ENCODE measurements at regions not wholly inside any gene's neighbourhood (a gene's known extent, or its start where the extent isn't known, plus 50 kb on each side); places are given as distances from the start of the nearest gene placed in this dataset.

- H3K4me1 ChIP-seq (ENCODE audit: insufficient read depth, low read length): peaks cover 15% of the 10 kb centered on the region
- no peaks in the 10 kb centered on the region for H3K36me3 ChIP-seq (ENCODE audit: insufficient read depth, low read length)
- no peaks in the 10 kb centered on the region for H3K9me3 ChIP-seq (ENCODE audit: low read length)
- no peak overlapping the region for H3K4me3 ChIP-seq (ENCODE audit: low read length)
- no peaks in the 10 kb centered on the region for H3K27me3 ChIP-seq (ENCODE audit: insufficient read depth, low read length)
- H2AFZ ChIP-seq (ENCODE audit: low read depth, low read length): no peak overlapping the region
These were observed 145.5 kb upstream of the TMEM132C start for GRCh38 chr12:128121424-128121823.

GRCh38 chr12:128123096-128123495 is 143.9 kb upstream of the TMEM132C start:
- Histone ChIP-seq H3K9me3 (ENCODE audit: low read length) (no peaks in the 10 kb centered on the region), H3K4me3 (ENCODE audit: low read length) (no peak overlapping the region), H2AFZ (ENCODE audit: low read depth, low read length) (no peak overlapping the region), H3K27me3 (ENCODE audit: insufficient read depth, low read length) (no peaks in the 10 kb centered on the region), H3K4me1 (ENCODE audit: insufficient read depth, low read length) (peaks cover 15% of the 10 kb centered on the region), H3K36me3 (ENCODE audit: insufficient read depth, low read length) (no peaks in the 10 kb centered on the region)

- Histone ChIP-seq H3K4me1 (ENCODE audit: insufficient read depth, low read length) (no peaks in the 10 kb centered on the region), H3K9me3 (ENCODE audit: low read length) (no peaks in the 10 kb centered on the region), H3K27me3 (ENCODE audit: insufficient read depth, low read length) (no peaks in the 10 kb centered on the region), H3K36me3 (ENCODE audit: insufficient read depth, low read length) (no peaks in the 10 kb centered on the region), H2AFZ (ENCODE audit: low read depth, low read length) (no peak overlapping the region), H3K4me3 (ENCODE audit: low read length) (no peak overlapping the region)
These were observed 135.0 kb upstream of the TMEM132C start for GRCh38 chr12:128131955-128132354.

- H3K27me3 ChIP-seq (ENCODE audit: insufficient read depth, low read length): no peaks in the 10 kb centered on the region
- no peak overlapping the region for H3K4me3 ChIP-seq (ENCODE audit: low read length)
- no peaks in the 10 kb centered on the region for H3K9me3 ChIP-seq (ENCODE audit: low read length)
- H2AFZ ChIP-seq (ENCODE audit: low read depth, low read length): no peak overlapping the region
- no peaks in the 10 kb centered on the region for H3K36me3 ChIP-seq (ENCODE audit: insufficient read depth, low read length)
- no peaks in the 10 kb centered on the region for H3K4me1 ChIP-seq (ENCODE audit: insufficient read depth, low read length)
These were observed 133.5 kb upstream of the TMEM132C start for GRCh38 chr12:128133321-128134073.

GRCh38 chr12:128137140-128137539 is 129.8 kb upstream of the TMEM132C start:
- H3K4me1 ChIP-seq (ENCODE audit: insufficient read depth, low read length): no peaks in the 10 kb centered on the region
- H3K9me3 ChIP-seq (ENCODE audit: low read length): no peaks in the 10 kb centered on the region
- no peaks in the 10 kb centered on the region for H3K36me3 ChIP-seq (ENCODE audit: insufficient read depth, low read length)
- no peak overlapping the region for H3K4me3 ChIP-seq (ENCODE audit: low read length)
- no peaks in the 10 kb centered on the region for H3K27me3 ChIP-seq (ENCODE audit: insufficient read depth, low read length)
- H2AFZ ChIP-seq (ENCODE audit: low read depth, low read length): no peak overlapping the region

GRCh38 chr12:128138125-128138524 is 128.8 kb upstream of the TMEM132C start:
- Histone ChIP-seq H3K4me1 (ENCODE audit: insufficient read depth, low read length) (no peaks in the 10 kb centered on the region), H3K9me3 (ENCODE audit: low read length) (no peaks in the 10 kb centered on the region), H2AFZ (ENCODE audit: low read depth, low read length) (no peak overlapping the region), H3K36me3 (ENCODE audit: insufficient read depth, low read length) (no peaks in the 10 kb centered on the region), H3K4me3 (ENCODE audit: low read length) (no peak overlapping the region), H3K27me3 (ENCODE audit: insufficient read depth, low read length) (no peaks in the 10 kb centered on the region)

GRCh38 chr12:128140551-128140950 is 126.4 kb upstream of the TMEM132C start:
- Histone ChIP-seq H3K9me3 (ENCODE audit: low read length) (no peaks in the 10 kb centered on the region), H2AFZ (ENCODE audit: low read depth, low read length) (no peak overlapping the region), H3K4me1 (ENCODE audit: insufficient read depth, low read length) (no peaks in the 10 kb centered on the region), H3K27me3 (ENCODE audit: insufficient read depth, low read length) (peaks cover 3% of the 10 kb centered on the region), H3K36me3 (ENCODE audit: insufficient read depth, low read length) (no peaks in the 10 kb centered on the region), H3K4me3 (ENCODE audit: low read length) (no peak overlapping the region)

GRCh38 chr12:128150961-128151360 is 116.0 kb upstream of the TMEM132C start:
- Histone ChIP-seq H3K9me3 (ENCODE audit: low read length) (no peaks in the 10 kb centered on the region), H3K27me3 (ENCODE audit: insufficient read depth, low read length) (no peaks in the 10 kb centered on the region), H3K4me1 (ENCODE audit: insufficient read depth, low read length) (no peaks in the 10 kb centered on the region), H2AFZ (ENCODE audit: low read depth, low read length) (no peak overlapping the region), H3K4me3 (ENCODE audit: low read length) (no peak overlapping the region), H3K36me3 (ENCODE audit: insufficient read depth, low read length) (no peaks in the 10 kb centered on the region)

GRCh38 chr12:128155571-128155970 is 111.4 kb upstream of the TMEM132C start:
- no peaks in the 10 kb centered on the region for H3K9me3 ChIP-seq (ENCODE audit: low read length)
- H3K4me1 ChIP-seq (ENCODE audit: insufficient read depth, low read length): peaks cover 4% of the 10 kb centered on the region
- no peak overlapping the region for H3K4me3 ChIP-seq (ENCODE audit: low read length)
- H2AFZ ChIP-seq (ENCODE audit: low read depth, low read length): no peak overlapping the region
- peaks cover 4% of the 10 kb centered on the region for H3K27me3 ChIP-seq (ENCODE audit: insufficient read depth, low read length)
- no peaks in the 10 kb centered on the region for H3K36me3 ChIP-seq (ENCODE audit: insufficient read depth, low read length)

GRCh38 chr12:128163086-128163485 is 103.9 kb upstream of the TMEM132C start:
- Histone ChIP-seq H3K9me3 (ENCODE audit: low read length) (no peaks in the 10 kb centered on the region), H3K36me3 (ENCODE audit: insufficient read depth, low read length) (no peaks in the 10 kb centered on the region), H2AFZ (ENCODE audit: low read depth, low read length) (no peak overlapping the region), H3K27me3 (ENCODE audit: insufficient read depth, low read length) (peaks cover 3% of the 10 kb centered on the region), H3K4me1 (ENCODE audit: insufficient read depth, low read length) (peaks cover 4% of the 10 kb centered on the region), H3K4me3 (ENCODE audit: low read length) (no peak overlapping the region)

- no peak overlapping the region for H3K4me3 ChIP-seq (ENCODE audit: low read length)
- no peaks in the 10 kb centered on the region for H3K27me3 ChIP-seq (ENCODE audit: insufficient read depth, low read length)
- H3K36me3 ChIP-seq (ENCODE audit: insufficient read depth, low read length): no peaks in the 10 kb centered on the region
- H3K4me1 ChIP-seq (ENCODE audit: insufficient read depth, low read length): no peaks in the 10 kb centered on the region
- H3K9me3 ChIP-seq (ENCODE audit: low read length): no peaks in the 10 kb centered on the region
- H2AFZ ChIP-seq (ENCODE audit: low read depth, low read length): no peak overlapping the region
These were observed 102.4 kb upstream of the TMEM132C start for GRCh38 chr12:128164533-128164932.

GRCh38 chr12:128165387-128165786 is 101.6 kb upstream of the TMEM132C start:
- H3K4me3 ChIP-seq (ENCODE audit: low read length): no peak overlapping the region
- no peaks in the 10 kb centered on the region for H3K9me3 ChIP-seq (ENCODE audit: low read length)
- no peaks in the 10 kb centered on the region for H3K4me1 ChIP-seq (ENCODE audit: insufficient read depth, low read length)
- H3K27me3 ChIP-seq (ENCODE audit: insufficient read depth, low read length): no peaks in the 10 kb centered on the region
- H3K36me3 ChIP-seq (ENCODE audit: insufficient read depth, low read length): no peaks in the 10 kb centered on the region
- H2AFZ ChIP-seq (ENCODE audit: low read depth, low read length): no peak overlapping the region

GRCh38 chr12:128168273-128168672 is 98.7 kb upstream of the TMEM132C start:
- no peaks in the 10 kb centered on the region for H3K9me3 ChIP-seq (ENCODE audit: low read length)
- H3K27me3 ChIP-seq (ENCODE audit: insufficient read depth, low read length): no peaks in the 10 kb centered on the region
- no peaks in the 10 kb centered on the region for H3K36me3 ChIP-seq (ENCODE audit: insufficient read depth, low read length)
- no peak overlapping the region for H2AFZ ChIP-seq (ENCODE audit: low read depth, low read length)
- H3K4me1 ChIP-seq (ENCODE audit: insufficient read depth, low read length): no peaks in the 10 kb centered on the region
- H3K4me3 ChIP-seq (ENCODE audit: low read length): no peak overlapping the region

GRCh38 chr12:128170181-128170580 is 96.8 kb upstream of the TMEM132C start:
- Histone ChIP-seq H3K9me3 (ENCODE audit: low read length) (no peaks in the 10 kb centered on the region), H3K27me3 (ENCODE audit: insufficient read depth, low read length) (no peaks in the 10 kb centered on the region), H3K36me3 (ENCODE audit: insufficient read depth, low read length) (no peaks in the 10 kb centered on the region), H2AFZ (ENCODE audit: low read depth, low read length) (no peak overlapping the region), H3K4me1 (ENCODE audit: insufficient read depth, low read length) (no peaks in the 10 kb centered on the region), H3K4me3 (ENCODE audit: low read length) (no peak overlapping the region)
